ENCODE measurements at regions not wholly inside any gene's neighbourhood (a gene's known extent, or its start where the extent isn't known, plus 50 kb on each side); places are given as distances from the start of the nearest gene placed in this dataset.
A peak's percentile ranks its signal among the peaks of the same experiment; 100 is the strongest.

DNA sequence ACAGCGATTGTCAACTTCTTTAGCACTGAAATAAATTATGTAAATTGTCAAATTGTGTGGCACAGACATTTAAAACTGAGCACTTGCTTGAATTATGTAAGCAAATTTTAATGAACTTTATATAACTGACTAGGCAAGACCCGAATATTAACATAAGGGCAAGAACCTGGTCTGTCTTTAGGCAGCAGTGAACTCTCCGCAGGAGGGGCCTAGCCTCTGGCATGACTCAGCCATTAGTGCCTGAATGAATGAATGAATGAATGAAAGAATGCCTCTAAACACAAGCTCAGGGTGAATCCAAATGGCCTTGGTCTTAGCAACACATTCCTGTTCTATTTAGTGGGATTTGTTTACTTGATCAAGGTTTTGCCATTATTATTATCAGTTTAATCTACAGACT lies 654.7 kb upstream of the ARGLU1 start:
- no peak for DNase-seq (ENCODE audit: low read depth)
- TF ChIP-seq, protein P1, sequence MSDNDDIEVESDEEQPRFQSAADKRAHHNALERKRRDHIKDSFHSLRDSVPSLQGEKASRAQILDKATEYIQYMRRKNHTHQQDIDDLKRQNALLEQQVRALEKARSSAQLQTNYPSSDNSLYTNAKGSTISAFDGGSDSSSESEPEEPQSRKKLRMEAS (IDR thresholded peaks at IDR 0.05; ENCODE audit: low read depth, low read length): no peak
- TF ChIP-seq MYC (IDR thresholded peaks at IDR 0.05; ENCODE audit: low read depth, low read length) (no peak), POLR2A (IDR thresholded peaks at IDR 0.05; ENCODE audit: extremely low read depth, insufficient read length) (no peak)
- TF ChIP-seq, protein P2, sequence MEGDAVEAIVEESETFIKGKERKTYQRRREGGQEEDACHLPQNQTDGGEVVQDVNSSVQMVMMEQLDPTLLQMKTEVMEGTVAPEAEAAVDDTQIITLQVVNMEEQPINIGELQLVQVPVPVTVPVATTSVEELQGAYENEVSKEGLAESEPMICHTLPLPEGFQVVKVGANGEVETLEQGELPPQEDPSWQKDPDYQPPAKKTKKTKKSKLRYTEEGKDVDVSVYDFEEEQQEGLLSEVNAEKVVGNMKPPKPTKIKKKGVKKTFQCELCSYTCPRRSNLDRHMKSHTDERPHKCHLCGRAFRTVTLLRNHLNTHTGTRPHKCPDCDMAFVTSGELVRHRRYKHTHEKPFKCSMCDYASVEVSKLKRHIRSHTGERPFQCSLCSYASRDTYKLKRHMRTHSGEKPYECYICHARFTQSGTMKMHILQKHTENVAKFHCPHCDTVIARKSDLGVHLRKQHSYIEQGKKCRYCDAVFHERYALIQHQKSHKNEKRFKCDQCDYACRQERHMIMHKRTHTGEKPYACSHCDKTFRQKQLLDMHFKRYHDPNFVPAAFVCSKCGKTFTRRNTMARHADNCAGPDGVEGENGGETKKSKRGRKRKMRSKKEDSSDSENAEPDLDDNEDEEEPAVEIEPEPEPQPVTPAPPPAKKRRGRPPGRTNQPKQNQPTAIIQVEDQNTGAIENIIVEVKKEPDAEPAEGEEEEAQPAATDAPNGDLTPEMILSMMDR (IDR thresholded peaks at IDR 0.05; ENCODE audit: low read depth, low read length): no peak
- H3K4me3 ChIP-seq (ENCODE audit: low read depth, low read length): no peak overlapping the region

DNA sequence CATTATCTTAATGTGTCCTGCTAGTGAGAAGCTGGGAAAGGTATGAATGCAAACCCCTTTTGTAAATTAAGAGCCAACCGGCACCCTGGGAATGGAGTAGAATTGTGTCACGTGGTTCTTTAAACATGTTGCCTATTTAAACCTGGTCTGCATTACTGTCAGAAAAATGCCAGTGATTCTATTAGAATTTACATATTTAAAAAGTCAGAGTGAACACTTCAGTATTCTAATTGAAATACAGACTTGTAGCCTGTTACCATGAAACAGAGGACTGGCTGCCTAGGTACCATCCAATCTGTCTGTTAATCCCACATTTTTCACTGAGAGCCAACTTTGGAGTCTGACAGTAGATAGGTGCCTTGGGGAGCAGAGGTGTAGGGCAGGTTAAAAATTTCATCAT lies 652.3 kb upstream of the ARGLU1 start:
- TF ChIP-seq MYC (IDR thresholded peaks at IDR 0.05; ENCODE audit: low read depth, low read length): no peak
- TF ChIP-seq, protein P2 (IDR thresholded peaks at IDR 0.05; ENCODE audit: low read depth, low read length): no peak
- TF ChIP-seq POLR2A (IDR thresholded peaks at IDR 0.05; ENCODE audit: extremely low read depth, insufficient read length): no peak
- TF ChIP-seq, protein P1 (IDR thresholded peaks at IDR 0.05; ENCODE audit: low read depth, low read length): no peak
- H3K4me3 ChIP-seq (ENCODE audit: low read depth, low read length): no peak overlapping the region
- DNase-seq (ENCODE audit: low read depth): no peak

DNA sequence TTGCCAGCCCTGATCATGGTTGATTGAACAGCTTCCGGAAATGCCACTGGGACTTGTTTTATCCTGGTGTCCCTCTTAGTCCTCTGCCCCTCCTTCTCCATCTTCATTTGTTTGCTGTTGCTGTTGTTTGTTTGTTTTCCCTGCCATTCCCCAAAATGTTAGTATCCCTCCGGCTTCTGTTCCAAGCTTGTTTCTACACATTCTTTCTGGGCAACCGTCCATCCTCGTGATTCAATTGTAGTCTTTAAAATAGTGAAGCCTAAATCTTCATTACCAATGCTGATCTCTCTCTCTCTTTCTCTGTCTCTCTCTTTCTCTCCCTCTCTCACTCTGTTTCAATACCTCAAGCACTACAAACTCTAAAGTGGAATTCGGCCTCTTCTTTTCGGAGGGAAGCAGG lies 649.3 kb upstream of the ARGLU1 start:
- TF ChIP-seq, protein P1 (IDR thresholded peaks at IDR 0.05; ENCODE audit: low read depth, low read length): no peak
- no peak for TF ChIP-seq MYC (IDR thresholded peaks at IDR 0.05; ENCODE audit: low read depth, low read length)
- TF ChIP-seq POLR2A (IDR thresholded peaks at IDR 0.05; ENCODE audit: extremely low read depth, insufficient read length): no peak
- TF ChIP-seq, protein P2 (IDR thresholded peaks at IDR 0.05; ENCODE audit: low read depth, low read length): no peak
- no peak overlapping the region for H3K4me3 ChIP-seq (ENCODE audit: low read depth, low read length)
- no peak for DNase-seq (ENCODE audit: low read depth)

DNA sequence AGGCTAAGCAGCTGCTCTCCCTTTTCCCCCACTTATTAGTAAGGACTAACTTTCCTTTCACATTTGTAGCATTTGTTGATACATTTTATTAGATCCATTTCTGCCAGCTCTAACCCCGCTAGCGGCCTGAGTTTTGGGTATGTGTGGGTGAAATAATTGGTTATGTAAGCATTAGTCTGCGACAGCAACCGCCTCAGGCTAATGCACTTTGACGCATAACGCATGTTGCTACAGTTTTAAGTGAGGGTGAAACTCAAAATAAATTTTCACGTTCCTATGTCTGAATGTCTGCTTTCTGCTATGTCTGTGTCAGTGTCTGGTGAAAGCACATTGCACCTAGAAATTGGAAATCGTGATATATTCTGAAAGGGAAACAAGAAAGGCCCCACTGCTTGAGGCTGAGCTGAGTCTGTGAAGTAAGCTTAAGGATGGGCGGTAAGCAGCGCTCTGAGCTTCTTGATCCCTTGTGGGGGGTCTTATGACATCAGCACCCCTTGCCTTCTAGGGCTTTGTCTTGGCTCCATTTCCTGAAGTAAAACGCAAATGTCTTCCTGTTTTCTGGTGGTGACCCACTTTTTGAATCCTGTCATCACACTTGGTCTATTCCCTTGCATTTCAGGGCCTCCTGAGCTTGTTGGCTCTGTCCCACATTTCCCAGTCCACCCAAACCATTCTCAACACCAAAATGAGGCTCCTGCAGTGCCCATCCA lies 648.3 kb upstream of the ARGLU1 start:
- no peak for TF ChIP-seq MYC (IDR thresholded peaks at IDR 0.05; ENCODE audit: low read depth, low read length)
- TF ChIP-seq, protein P2 (IDR thresholded peaks at IDR 0.05; ENCODE audit: low read depth, low read length): no peak
- TF ChIP-seq POLR2A (IDR thresholded peaks at IDR 0.05; ENCODE audit: extremely low read depth, insufficient read length): no peak
- TF ChIP-seq, protein P1 (IDR thresholded peaks at IDR 0.05; ENCODE audit: low read depth, low read length): no peak
- H3K4me3 ChIP-seq (ENCODE audit: low read depth, low read length): no peak overlapping the region

DNA sequence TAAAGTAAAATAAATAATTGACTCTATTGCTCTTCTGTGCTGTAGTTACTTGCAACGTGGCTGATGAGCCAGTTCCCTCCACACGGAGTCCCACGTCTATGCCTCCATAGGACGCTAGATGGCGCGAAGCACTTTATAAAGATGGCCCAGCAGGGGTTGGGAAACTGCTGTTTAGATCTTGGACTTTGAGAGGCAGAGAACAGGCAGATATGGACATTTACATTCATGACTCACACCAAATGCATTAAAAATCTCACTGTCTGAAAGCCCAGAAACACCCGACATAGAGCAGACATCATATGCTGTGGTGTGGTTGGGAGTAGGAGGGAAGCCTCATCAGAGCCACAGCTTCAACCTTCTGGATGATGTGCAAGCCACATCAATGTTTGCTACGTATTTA lies 643.1 kb upstream of the ARGLU1 start:
- TF ChIP-seq MYC (IDR thresholded peaks at IDR 0.05; ENCODE audit: low read depth, low read length): peak; percentile 30; the same call in 1 of the 2 replicates
- TF ChIP-seq, protein P1 (IDR thresholded peaks at IDR 0.05; ENCODE audit: low read depth, low read length): no peak
- TF ChIP-seq, protein P2 (IDR thresholded peaks at IDR 0.05; ENCODE audit: low read depth, low read length): peak; percentile 93
- peak; percentile 72 for DNase-seq (ENCODE audit: low read depth)
- H3K4me3 ChIP-seq (ENCODE audit: low read depth, low read length): no peak overlapping the region

More for the DNA sequence above, 648.3 kb upstream of the ARGLU1 start:
- DNase-seq (ENCODE audit: low read depth): no peak

Data from NB4 (cell line).